Hindlimb muscle (tissue), 1 donor: ENCODE measurements at regions not wholly inside any gene's neighbourhood (a gene's known extent, or its start where the extent isn't known, plus 50 kb on each side); places are given as distances from the start of the nearest gene placed in this dataset.

Experiments used
- DNase-seq: peaks from one replicate; pipeline ENCODE4 v3.0.0-alpha.2; 2013

DNA sequence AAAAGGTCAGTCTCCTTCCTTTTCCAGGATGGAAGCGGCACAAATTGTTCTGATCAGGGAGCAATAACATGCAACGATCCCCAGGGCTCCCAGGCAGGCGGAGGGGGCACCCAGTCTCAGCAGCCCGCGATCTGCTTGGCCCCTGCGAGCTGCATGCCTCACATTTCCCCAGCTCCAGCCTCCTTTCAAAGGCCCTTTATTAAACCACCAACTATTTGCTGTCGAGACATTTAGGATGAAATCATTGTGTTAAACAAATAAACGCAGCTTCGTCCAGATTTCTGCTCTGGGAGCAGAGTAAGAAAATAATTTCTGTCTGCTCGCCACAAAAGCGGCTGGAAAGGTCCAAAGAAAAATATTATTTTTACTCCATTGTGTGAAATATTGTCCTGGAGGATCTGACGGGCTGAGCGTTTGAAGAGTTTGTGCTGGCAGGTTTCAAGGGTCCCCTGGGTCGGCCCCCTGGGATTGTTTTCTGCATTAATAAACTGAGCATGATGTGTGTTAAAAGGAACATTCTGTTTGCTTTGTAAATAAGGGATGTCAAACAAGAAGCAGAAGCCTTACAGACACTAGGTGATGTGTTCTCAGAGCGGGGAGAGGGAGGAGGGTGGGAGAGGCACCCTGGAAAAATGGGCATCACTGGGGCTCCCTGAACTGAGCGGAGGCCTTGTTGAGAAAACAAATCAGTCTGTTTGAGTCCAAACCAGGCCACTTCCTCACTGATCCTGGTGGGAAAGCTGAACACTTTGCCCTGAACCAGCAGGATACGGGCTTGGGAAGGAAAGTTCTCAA lies 110.1 kb downstream of the FOXD1 start:
- DNase-seq: peak; percentile 11

DNA sequence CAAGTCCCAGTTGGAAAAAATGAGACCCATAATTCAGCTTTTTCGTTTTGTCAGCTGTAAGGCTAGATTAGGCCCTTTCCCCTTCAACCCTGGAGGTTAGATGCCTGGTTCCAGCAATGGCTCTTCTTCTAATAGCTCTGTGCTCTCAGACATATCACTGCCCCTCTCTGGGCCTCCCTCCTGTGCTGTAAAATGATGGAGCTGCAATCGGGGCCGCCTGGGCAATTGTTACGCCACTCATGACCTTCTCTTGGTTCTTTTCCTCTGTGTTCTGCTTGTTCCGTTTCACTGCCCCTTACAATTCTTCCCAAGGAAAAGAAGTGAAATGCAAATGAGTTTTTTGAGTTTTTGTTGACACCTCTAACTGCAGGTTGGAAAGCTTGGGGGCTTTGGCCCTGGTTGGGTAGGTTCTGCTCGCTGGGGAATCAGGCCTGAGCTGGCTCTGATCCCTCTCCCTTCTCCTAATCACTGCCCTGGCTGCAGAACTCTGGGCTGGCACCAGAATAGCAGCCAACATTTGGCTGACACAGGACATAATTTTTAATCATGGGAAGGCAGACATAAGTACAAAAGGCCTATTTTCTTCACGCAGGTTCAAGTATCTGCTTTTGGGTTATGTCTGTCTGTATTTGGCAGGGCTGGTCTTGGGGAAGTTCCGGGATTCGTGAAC lies 110.9 kb downstream of the FOXD1 start:
- DNase-seq: no peak

DNA sequence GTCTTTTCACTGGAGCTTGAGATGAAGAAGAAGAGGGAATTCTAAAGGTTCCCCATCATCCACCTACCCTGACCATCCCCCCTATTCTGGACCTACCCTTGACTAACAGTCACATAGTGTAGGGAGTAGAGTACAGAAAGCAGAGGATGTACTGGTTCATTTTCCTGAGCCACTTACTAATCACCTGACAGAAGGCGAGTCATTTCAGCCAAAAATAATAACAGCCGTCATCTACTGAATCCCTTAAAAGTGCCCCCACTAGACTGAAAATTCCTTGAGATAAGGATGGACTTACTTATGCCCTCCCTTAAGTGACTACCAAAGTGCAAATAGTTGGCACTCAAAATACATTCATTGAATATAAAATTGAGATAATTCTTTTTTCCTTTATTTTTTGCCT lies 112.2 kb downstream of the FOXD1 start:
- no peak for DNase-seq

DNA sequence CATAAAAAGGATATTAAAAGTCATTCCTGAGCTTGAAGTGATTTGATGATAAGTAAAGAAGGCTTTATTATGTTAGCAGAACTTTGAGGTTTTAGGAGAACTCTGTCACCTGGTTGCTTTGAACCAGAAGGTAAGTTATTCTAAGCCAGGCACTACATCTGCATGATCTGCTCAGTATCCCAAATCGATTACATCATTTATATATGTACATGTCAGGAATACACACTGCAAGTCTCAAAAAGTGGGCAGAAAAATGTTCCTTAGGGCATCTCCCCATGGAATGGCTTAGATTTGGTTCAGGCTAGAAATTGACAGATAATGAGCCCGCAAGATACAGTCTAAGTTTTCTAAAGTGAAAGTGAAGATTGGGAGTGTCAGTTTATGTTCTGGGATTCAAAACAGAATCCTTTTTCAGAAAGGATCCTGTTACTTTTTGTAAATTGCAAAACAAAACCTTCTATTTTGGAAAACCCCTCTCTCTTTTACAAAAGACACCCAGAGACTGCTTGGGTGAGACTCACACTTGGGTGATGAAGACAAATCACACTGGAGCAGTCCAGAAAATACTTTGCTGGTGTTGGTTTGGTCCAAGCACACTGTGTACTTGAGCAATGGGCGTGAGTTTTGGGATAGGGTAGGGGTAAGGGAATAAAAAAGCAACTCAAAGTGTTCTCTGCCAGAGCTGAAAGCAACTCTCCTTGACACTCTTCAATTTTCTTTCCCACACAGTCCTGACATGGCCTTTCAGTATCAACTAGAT lies 114.5 kb downstream of the FOXD1 start:
- DNase-seq: no peak

DNA sequence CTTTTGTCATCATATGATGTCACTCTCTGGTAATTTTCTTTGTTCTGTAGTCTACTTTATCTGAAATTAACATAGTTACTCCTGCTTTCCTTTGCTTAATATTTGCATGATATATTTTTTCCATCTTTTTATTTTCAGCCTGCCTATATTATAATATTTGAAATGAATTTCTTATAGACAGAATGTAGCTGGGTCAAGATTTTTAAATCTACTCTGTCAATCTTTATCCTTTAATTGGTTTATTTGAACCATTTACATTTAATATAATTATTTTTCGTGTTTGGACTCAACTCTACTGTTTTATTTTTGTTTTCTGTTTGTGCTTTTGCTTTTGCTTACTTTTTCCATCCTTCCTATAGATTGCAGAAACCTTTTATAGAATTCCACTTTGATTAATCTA lies 118.0 kb downstream of the FOXD1 start:
- DNase-seq: no peak

DNA sequence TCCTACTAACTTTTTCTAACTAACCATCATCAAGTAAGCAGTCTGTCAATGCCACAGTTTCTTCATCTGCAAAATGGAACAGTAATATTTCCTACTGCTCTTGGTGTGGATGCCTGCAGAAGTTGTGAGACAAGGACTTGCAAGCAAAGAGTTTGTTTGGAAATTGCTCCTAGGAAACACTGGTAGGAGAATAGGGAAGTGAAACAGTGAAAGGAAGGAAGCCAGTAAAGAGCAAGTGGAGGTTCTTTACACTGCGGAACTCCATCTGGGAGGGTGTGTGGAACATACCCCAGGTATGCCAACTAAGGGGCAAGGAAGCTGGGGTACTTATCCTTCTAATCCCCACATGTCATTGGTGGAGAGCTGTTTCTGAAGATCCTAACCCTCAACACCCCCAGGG lies 119.9 kb downstream of the FOXD1 start:
- no peak for DNase-seq

DNA sequence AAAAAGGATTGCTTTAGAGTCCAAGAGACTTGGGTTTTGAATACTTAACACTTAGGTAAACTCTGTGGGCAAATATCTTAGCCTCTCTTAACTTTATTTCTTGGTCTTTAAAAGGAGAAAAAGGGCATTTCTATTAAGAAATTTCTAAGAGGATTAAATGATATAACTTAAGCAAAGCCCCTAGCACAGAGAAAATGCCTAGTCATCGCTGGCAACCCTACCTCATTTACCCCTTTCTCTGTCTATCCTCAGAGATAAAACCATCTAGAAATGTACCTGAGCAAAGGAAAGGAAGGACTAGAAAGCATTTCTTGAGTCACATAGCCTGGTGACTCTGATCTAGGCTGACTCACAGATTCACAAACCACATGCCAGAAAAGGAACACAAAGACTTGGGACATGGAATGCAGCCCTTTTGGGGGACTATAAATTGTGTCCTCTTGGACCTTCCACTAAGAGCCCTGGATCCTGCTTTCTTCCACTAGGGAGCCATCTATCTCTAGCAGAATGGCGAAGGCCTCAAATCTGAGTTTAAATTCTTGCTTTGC lies 120.6 kb downstream of the FOXD1 start:
- DNase-seq: no peak

DNA sequence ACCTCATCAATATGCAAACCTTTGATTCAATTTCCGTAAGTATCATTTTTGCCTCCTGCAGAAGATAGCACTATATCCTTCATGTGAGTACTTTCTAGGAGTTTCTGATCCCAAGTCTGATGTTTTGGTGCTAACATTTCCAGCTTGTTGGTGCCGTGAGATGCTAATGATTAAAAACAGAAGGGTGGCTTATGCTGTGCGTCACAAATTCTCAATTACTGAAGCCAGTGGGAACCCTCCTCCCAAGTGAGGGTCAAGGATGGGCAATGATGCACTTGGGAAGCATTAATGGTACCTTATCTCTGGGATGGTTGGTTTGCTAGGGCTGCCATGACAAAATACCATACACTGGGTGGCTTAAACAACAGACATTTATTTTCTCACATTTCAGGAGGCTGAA lies 123.0 kb downstream of the FOXD1 start:
- no peak for DNase-seq

DNA sequence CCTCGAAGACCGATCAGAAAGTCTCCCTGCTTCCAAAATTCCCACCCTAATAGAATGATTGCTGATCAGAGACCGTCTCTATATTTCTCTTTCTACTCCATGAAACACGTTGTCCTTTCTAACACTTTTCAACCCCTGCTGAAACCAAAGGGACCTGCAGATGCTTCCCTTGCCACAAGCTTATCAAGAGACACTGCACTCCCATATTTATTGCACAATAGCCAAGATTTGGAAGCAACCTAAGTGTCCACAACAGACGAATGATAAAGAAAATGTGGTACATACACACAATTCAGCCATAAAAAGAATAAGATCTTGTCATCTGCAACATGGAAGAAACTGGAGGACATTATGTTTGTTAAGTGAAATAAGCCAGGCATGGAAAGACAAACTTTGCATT lies 125.1 kb downstream of the FOXD1 start:
- DNase-seq: no peak

DNA sequence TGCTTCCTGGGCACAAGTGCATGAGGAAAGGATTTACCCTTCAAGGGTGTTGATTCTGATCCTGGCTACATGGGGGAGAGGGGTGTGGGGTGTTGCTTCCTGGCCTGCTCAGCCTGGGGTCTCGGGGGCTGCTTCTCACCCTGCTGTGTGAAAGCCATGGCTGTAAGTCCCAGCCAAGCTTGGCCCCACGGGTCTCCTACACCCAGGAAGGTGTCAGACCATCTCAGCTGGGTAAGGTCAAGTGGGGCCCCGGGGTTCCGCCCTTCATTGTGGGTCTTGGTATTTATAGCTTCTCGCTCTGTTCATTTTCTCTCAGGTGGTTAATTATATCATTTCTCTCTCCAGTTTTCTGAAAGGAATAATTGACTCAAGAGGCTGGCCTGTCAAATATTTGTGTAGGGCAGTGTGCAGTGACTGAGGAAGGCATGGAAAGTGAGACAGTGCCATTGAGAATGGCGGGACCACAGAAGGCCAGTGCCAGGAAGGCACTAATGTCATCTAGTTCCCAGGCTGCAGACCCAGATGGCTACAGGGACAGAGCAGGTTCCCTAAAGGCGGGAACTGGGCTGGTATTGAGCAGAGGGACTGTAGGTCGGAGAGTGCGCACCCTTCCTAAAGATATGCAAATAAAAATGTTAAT lies 126.0 kb downstream of the FOXD1 start:
- no peak for DNase-seq

DNA sequence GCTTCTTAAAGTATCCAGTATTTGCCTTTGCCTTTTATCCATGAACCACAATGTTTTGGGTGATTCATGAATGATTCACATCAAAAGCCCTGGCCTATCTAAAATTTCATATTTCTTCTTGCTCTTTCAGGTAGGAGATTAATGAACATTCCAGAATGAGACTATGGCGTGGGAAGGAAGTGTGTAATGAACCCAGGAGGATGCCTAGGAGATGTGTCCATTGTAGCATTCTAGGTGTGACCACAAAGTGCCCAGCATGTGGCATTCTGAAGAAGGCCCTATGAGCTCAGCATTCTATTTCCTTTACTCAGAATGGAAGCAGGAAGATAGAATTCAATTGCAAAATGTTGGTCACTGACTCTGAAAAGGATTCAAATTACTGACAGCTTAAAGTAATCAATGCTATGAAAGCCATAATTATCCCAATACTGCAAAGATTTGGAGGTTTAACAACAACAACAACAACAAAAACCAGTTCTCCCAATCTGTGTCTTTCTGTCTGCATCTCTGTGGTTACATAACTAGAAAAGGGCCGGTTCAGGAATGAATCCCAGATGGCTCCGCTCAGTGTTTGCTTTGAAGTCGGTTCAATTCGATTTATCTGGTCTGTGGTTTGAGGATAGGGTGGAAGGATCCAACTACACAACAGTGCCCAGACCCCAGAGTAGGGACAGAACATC lies 126.7 kb downstream of the FOXD1 start:
- no peak for DNase-seq

DNA sequence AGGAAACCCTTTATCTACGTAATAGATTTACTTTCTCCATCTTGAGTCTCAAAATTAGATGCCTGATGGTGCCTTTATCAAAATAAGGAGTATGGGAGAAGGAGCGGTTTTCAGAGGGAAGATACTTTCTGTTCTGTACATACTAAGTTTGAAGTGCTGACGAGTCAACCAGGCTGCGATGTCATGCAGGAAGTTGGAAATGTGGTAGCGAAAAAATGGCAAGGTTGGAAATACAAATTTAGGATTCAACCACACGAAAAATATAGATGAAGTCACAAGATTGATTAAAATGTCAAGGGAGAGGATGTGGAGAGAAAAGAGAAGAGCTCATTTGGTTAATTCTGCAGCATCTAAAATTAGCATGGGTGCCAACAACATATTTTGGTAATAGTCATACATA lies 129.5 kb downstream of the FOXD1 start:
- DNase-seq: no peak

DNA sequence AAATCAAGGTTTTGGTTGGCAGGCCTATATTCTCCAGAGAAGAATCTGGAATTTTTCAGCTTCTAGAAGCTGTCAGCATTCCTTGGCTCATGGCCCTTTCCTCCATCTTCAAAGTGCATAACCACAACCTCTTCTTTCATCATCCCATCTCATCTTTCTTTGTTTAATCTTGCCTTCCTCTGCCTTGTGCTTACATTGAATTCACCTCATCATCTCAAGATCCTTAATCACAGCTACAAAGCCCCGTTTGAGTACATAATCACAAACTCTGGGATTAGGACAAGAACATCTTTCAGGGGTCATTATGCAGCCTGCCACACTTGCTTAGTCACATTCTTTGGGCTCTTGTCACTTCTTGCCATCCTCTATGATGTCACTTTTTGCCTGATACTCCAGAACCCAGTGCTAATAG lies 130.3 kb downstream of the FOXD1 start:
- DNase-seq: no peak

DNA sequence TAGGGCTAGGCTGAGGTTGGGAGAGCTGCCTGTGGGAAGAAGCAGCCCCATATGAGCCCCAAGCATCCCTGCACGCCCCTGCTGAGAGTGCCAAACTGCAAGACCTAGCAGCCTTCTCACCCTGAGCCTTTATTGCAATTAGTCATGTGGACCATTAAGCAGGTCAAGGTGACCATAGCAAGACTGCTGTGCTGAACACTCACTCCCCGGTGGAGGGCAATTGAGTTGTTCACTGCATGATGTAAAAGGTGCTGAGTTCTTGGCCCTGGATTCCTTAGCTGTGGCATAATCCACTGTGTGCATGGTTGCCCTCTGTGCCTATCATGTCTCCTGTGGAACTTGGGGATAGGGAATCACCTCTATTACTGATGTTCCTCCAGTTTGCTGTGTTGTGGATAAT lies 131.1 kb downstream of the FOXD1 start:
- DNase-seq: no peak

DNA sequence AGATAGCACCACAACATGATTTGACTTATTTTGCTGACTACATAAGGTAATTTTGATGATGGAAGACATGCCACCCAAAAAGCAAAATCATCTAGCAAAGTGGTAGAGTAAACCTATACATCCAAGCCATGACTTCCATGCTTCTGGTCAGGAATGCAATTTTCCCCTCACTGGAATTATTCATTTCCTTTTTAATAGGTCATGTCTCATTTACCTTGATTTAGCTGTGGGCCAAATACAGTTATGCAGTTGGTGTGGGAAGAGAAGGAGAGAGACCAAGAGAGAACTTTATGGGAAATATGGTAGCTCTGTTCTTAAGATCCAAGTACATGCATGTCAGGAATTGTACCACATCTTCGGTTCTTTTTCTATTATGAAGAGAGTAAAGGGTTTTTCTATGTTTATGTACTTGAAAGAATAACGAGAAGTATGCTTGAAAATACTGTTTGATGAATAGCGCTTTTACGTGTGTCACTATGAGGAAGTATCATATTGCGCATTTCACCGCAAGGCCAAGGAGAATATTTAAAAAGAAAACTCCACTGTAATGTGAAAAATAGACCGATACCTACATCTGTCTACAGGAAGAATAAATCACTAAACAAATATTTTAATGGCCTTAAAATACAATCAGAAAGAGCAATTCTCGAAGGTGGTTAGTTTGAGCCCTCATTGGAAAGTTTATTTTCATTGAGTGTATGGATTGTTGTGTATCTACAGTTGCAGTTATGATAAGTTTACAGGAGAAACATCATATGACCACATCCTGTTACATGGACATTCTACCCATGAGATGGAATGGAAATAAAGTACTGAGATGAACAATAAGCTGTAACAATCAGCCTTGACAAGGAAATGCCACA lies 134.0 kb downstream of the FOXD1 start:
- no peak for DNase-seq

DNA sequence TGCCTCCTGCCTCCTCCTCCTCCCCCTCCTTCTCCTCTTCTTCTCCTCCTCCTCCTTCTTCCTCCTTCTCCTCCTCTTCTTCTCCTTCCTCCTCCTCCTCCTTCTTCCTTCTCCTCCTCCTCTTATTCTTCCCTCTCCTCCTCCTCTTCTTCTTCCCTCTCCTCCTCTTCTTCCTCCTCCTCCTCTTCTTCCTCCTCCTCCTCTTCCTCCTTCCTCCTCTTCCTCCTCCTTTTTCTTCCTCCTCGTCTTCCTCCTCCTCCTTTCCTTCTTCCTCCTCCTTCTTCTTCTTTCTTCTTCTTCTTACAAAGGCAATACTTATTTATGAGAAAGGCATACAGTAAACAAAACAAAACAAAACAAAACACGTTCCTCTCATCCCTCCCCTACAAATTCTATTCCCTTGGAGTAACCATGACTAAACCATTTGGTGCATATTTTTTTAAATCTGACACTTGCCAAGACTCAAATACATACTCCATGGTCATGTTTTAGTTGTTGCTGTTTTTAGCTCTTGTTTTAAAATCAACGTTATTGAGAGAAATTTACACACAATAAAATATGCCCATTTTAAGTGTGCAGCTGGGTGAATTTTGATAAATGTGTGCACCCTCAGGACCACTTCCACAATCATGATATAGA lies 135.6 kb downstream of the FOXD1 start:
- DNase-seq: no peak

DNA sequence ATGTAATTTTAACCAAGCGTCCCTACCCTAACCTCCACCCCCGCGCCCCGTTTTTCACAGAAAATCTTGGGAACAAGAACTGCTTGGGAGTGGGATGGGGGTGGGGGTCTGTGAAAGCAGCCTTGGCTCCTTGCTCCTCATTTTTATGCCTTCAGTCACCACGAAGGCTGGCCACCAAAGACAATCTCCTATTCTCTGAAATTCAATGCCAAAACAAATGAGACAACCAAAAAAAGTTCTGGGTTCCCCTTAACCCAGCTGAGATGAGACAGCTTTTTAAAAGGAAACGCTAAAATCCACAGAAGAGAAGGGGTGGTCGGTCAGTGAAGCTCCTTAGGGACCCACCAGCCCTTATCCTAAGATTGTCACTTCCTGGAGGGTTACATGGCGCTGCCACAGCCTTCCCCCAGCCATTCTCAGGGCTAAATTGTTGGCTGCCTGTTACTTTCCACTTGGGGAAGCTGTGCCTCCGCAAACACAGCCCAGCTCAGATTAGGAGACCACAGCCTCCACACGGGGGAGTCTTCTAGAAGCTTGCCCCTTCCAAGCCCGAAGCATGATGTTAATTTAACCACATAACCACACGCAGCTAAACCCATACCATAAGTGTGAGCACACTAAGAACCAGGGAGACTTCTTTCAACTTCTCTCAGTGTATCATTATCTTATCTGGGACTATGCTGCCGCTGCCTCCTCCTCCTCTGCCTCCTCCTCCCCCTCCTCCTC lies 136.3 kb downstream of the FOXD1 start:
- DNase-seq: no peak

DNA sequence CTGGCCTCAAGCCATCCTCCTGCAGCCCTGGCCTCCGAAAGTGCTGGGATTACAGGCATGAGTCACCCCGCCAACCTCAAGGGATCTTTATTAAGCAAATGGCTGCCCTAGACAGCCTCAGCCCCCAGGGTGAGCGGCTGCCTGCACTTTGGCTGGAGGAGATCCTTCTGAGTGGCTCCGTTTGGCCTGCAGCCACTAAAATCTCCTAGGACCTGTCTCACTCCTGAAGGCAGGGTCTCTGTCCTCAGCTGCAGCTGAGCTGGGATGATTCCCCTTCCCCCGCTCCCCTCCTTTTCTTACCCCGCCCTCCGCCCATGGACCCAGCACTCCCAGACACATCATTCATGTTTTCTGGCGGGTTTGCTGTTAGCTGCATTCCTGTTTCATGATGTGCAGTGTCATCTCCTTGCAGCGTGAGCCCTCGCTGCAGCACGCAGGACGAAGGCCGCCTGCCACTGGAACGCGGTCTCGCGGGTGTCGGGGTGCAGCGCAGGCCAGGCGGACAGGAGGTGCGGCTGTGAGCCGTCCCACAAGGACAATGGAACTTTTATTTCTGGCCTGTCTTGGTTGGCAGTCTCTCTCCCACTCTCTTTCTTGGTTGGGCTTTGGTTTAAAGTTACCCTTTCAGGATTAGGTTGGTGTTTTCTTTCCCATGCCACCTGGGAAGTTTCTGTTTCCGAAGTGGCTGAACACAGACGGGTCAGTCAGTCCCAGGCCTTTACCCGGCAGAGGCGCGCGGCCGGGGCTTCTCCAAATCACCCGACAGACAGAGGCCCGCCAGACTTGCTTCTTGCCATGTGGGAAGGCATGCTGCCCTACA lies 137.1 kb downstream of the FOXD1 start:
- DNase-seq: peak; percentile 47
